Pons (tissue), 1 donor: ENCODE measurements at regions not wholly inside any gene's neighbourhood (a gene's known extent, or its start where the extent isn't known, plus 50 kb on each side); places are given as distances from the start of the nearest gene placed in this dataset.

Experiments used
- DNase-seq: peaks from one replicate; pipeline ENCODE4 v3.0.0-alpha.2; 2016; ENCODE audit warnings: low spot score

- DNase-seq = no peak
Observed at GRCh38 chr9:108550106-108550505, 305.7 kb downstream of the ACTL7B start.

GRCh38 chr9:108549184-108549583, 306.6 kb downstream of the ACTL7B start:
- DNase-seq = no peak

GRCh38 chr9:108547411-108548135, 308.2 kb downstream of the ACTL7B start:
- DNase-seq = no peak

GRCh38 chr9:108546215-108546614, 309.6 kb downstream of the ACTL7B start:
- DNase-seq = no peak

- no peak for DNase-seq
Observed at GRCh38 chr9:108545436-108545835, 310.4 kb downstream of the ACTL7B start.

- DNase-seq = no peak
Observed at GRCh38 chr9:108544866-108545265, 310.9 kb downstream of the ACTL7B start.

- no peak for DNase-seq
Observed at GRCh38 chr9:108543251-108543778, 312.5 kb downstream of the ACTL7B start.

- DNase-seq = no peak
Observed at GRCh38 chr9:108537756-108538155, 318.0 kb downstream of the ACTL7B start.

- no peak for DNase-seq
Observed at GRCh38 chr9:108536836-108537601, 318.8 kb downstream of the ACTL7B start.

GRCh38 chr9:108535526-108535925, 320.3 kb downstream of the ACTL7B start:
- DNase-seq = peak; percentile 4

- no peak for DNase-seq
Observed at GRCh38 chr9:108534741-108535140, 321.0 kb downstream of the ACTL7B start.

GRCh38 chr9:108530141-108530540, 325.6 kb downstream of the ACTL7B start:
- DNase-seq = no peak

- DNase-seq = no peak
Observed at GRCh38 chr9:108528231-108528630, 327.6 kb downstream of the ACTL7B start.

- DNase-seq = no peak
Observed at GRCh38 chr9:108526518-108526917, 329.3 kb downstream of the ACTL7B start.

GRCh38 chr9:108525186-108525585, 330.6 kb downstream of the ACTL7B start:
- DNase-seq = no peak

- no peak for DNase-seq
Observed at GRCh38 chr9:108521063-108521590, 334.7 kb downstream of the ACTL7B start.

- no peak for DNase-seq
Observed at GRCh38 chr9:108519437-108519836, 336.3 kb downstream of the ACTL7B start.

GRCh38 chr9:108517651-108518365, 338.0 kb downstream of the ACTL7B start:
- no peak for DNase-seq

- no peak for DNase-seq
Observed at GRCh38 chr9:108516391-108516790, 339.4 kb downstream of the ACTL7B start.

- no peak for DNase-seq
Observed at GRCh38 chr9:108515856-108516255, 339.9 kb downstream of the ACTL7B start.

GRCh38 chr9:108512426-108513173, 343.2 kb downstream of the ACTL7B start:
- DNase-seq = no peak

GRCh38 chr9:108511307-108511706, 344.5 kb downstream of the ACTL7B start:
- DNase-seq = no peak
